Activated naive CD8-positive, alpha-beta T cell treated with anti-CD3 and anti-CD28 coated beads for 36 hours (primary cell): ENCODE measurements at regions not wholly inside any gene's neighbourhood (a gene's known extent, or its start where the extent isn't known, plus 50 kb on each side); places are given as distances from the start of the nearest gene placed in this dataset.

Source experiments
- DNase-seq: peaks from one replicate; pipeline ENCODE4 v3.0.0; 2021
- H3K27ac Mint-ChIP-seq: one replicate; pipeline ENCODE4 v1.8.0; 2022; ENCODE audit warnings: mild to moderate bottlenecking, moderate library complexity, mixed read lengths
- H3K27me3 Mint-ChIP-seq: one replicate; pipeline ENCODE4 v1.8.0; 2022; ENCODE audit warnings: mild to moderate bottlenecking, mixed read lengths
- H3K36me3 Mint-ChIP-seq: one replicate; pipeline ENCODE4 v1.8.0; 2021; ENCODE audit warnings: mild to moderate bottlenecking, mixed read lengths
- H3K4me1 Mint-ChIP-seq: one replicate; pipeline ENCODE4 v1.8.0; 2021; ENCODE audit warnings: mixed read lengths
- H3K4me3 Mint-ChIP-seq: one replicate; pipeline ENCODE4 v1.8.0; 2022; ENCODE audit warnings: mild to moderate bottlenecking, moderate library complexity, mixed read lengths
- H3K9me3 Mint-ChIP-seq: one replicate; pipeline ENCODE4 v1.8.0; 2022; ENCODE audit warnings: mixed read lengths

DNA sequence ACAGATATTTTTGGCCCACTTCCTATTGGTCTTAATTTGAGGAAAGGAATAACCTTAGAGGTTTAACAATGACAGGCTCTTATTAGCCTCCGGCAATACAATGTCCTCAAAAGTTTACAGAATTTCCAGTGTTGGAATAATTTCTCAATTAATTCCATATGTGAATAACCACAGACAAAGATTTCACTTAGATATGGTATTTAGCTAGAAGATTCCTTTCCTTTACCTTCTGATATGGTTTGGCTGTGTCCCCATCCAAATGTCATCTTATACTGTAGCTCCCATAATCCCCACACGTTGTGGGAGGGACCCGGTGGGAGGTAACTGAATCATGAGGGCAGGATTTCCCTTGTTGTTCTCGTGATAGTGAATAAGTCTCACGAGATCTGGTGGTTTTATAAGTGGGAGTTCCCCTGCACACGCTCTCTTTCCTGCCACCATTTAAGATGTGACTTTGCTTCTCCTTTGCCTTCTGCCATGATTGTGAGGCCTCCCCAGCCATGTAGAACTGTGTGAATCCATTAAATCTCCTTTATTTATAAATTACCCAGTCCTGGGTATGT lies 54.9 kb upstream of the RGS7 start:
- Mint-ChIP-seq H3K27ac (no peak overlapping the region), H3K9me3 (no peaks in the 10 kb centered on the region), H3K27me3 (peaks cover 24% of the 10 kb centered on the region), H3K4me1 (no peaks in the 10 kb centered on the region), H3K36me3 (no peaks in the 10 kb centered on the region), H3K4me3 (no peak overlapping the region)
- DNase-seq = no peak

- no peak overlapping the region for H3K27ac Mint-ChIP-seq
- H3K36me3 Mint-ChIP-seq = no peaks in the 10 kb centered on the region
- DNase-seq = no peak
- no peak overlapping the region for H3K4me3 Mint-ChIP-seq
- no peaks in the 10 kb centered on the region for H3K4me1 Mint-ChIP-seq
- no peaks in the 10 kb centered on the region for H3K9me3 Mint-ChIP-seq
- peaks cover 26% of the 10 kb centered on the region for H3K27me3 Mint-ChIP-seq
Measured at GRCh38 chr1:241411056-241411775, 54.2 kb upstream of the RGS7 start.

DNA sequence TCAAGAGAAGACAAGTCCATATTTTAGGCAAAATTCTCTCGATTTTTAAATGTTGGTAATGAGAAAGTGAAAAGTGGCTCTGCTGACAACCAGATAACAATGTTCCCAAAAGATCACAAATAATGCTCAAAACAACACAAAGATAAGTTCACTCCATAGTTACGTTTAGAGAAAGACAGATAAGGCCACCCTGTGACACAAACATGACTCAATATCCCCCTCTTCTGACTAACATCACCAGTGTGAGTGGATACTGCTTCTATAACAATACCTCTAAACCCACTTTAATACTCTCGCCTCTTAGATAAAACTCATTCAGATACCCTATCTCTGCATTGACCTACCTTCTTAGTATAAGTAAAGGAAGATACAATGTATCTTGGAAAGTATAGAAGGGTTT lies 51.2 kb upstream of the RGS7 start:
- Mint-ChIP-seq H3K36me3 (no peaks in the 10 kb centered on the region), H3K9me3 (no peaks in the 10 kb centered on the region), H3K27me3 (peaks cover 20% of the 10 kb centered on the region), H3K27ac (no peak overlapping the region), H3K4me1 (no peaks in the 10 kb centered on the region), H3K4me3 (no peak overlapping the region)
- DNase-seq = no peak
